ENCODE measurements at regions not wholly inside any gene's neighbourhood (a gene's known extent, or its start where the extent isn't known, plus 50 kb on each side); places are given as distances from the start of the nearest gene placed in this dataset.
A peak's percentile ranks its signal among the peaks of the same experiment; 100 is the strongest.

GRCh38 chr2:55811048-55811447 lies 112.5 kb downstream of the EFEMP1 start:
- no peak overlapping the region for H3K27ac ChIP-seq
- H3K27me3 ChIP-seq, result no peaks in the 10 kb centered on the region
- ATAC-seq (no peak), DNase-seq (no peak)
- no peaks in the 10 kb centered on the region for H3K9me3 ChIP-seq
- H3K4me3 ChIP-seq, result no peak overlapping the region
- TF ChIP-seq, protein P1, sequence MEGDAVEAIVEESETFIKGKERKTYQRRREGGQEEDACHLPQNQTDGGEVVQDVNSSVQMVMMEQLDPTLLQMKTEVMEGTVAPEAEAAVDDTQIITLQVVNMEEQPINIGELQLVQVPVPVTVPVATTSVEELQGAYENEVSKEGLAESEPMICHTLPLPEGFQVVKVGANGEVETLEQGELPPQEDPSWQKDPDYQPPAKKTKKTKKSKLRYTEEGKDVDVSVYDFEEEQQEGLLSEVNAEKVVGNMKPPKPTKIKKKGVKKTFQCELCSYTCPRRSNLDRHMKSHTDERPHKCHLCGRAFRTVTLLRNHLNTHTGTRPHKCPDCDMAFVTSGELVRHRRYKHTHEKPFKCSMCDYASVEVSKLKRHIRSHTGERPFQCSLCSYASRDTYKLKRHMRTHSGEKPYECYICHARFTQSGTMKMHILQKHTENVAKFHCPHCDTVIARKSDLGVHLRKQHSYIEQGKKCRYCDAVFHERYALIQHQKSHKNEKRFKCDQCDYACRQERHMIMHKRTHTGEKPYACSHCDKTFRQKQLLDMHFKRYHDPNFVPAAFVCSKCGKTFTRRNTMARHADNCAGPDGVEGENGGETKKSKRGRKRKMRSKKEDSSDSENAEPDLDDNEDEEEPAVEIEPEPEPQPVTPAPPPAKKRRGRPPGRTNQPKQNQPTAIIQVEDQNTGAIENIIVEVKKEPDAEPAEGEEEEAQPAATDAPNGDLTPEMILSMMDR (IDR thresholded peaks at IDR 0.05 in 4 of 5, conservative IDR thresholded peaks at IDR 0.05 in 1 of 5), result no peak
- TF ChIP-seq POLR2A (IDR thresholded peaks at IDR 0.05), result no peak
- no peaks in the 10 kb centered on the region for H3K36me3 ChIP-seq
- in situ Hi-C loops (cut with MboI; ENCODE audit: low sequenced_read_pairs in 4 of 4), result no loop called here
- intact Hi-C loops (cut with DNase I; ENCODE audit: low total_unique reads), result no loop called here
- H3K4me1 ChIP-seq, result peaks cover 0 to 4% of the 10 kb centered on the region in 2 donors

DNA sequence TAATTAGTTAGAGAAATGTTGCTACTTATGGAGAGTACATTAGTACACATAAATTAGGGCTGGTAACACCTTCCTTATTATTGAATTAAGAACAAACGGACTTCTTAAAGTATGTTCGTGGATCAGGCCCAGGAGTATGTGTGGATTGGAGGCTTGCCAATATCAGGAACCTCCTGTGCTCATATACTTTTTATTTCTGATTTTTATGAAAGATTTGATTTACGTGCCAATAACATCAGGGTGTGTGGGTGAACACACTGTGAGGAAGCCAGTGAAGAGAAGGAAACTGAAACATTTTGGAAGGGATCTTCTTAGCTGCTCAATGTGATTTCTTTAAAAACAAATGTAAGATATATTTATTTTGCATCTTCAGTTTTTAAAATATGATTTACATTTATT lies 113.0 kb downstream of the EFEMP1 start:
- DNase-seq (no peak), ATAC-seq (no peak)
- Histone ChIP-seq H3K4me1 (peaks cover 0 to 4% of the 10 kb centered on the region in 2 donors), H3K27me3 (no peaks in the 10 kb centered on the region), H3K4me3 (no peak overlapping the region), H3K9me3 (no peaks in the 10 kb centered on the region), H3K36me3 (no peaks in the 10 kb centered on the region), H3K27ac (no peak overlapping the region)
- TF ChIP-seq POLR2A (IDR thresholded peaks at IDR 0.05), result no peak
- TF ChIP-seq, protein P1 (IDR thresholded peaks at IDR 0.05 in 4 of 5, conservative IDR thresholded peaks at IDR 0.05 in 1 of 5), result no peak
- in situ Hi-C loops (cut with MboI; ENCODE audit: low sequenced_read_pairs in 4 of 4) (no loop called here), intact Hi-C loops (cut with DNase I; ENCODE audit: low total_unique reads) (no loop called here)

DNA sequence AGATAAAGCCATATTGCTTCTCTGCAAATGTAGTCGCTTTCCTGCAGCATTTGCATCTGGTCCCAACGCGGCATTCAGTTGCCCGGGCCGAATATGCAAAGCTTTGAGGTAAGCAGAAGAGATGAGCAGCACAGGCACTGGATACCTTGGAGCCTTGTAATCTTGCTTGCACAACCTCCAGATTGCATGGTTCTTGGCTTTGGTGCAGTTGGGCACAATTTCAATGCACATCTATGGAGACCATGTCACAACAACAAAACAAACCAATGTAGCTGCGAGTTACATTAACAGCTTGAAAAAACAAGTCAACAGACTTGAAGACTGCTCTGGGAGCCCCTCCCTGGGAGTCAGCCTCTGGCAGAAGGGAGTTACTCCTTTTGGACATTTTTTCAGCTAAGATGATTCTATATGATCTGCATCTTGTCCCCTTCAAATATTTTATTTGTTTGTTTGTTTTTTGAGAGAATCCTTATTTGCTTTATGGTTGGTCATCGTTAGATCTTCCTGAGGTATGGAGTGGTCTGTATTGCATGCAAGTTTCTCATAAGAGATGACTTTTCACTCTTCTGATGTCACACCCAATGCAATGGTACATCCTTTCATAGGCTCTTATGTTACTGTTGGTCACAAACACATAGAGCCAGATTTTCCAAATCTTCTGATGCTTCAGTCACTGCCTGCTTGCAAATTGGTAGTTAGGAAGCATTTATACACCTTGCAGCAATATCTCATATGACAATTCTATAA lies 113.5 kb downstream of the EFEMP1 start:
- peak in 1 of 2 donors; percentile 84 for ATAC-seq

GRCh38 chr2:55807900-55808299 lies 114.3 kb upstream of the PNPT1 start:
- intact Hi-C loops (cut with DNase I; ENCODE audit: low total_unique reads) (no loop called here), in situ Hi-C loops (cut with MboI; ENCODE audit: low sequenced_read_pairs in 4 of 4) (no loop called here)
- Histone ChIP-seq H3K4me3 (no peak overlapping the region), H3K36me3 (no peaks in the 10 kb centered on the region), H3K27ac (no peak overlapping the region), H3K27me3 (no peaks in the 10 kb centered on the region), H3K9me3 (no peaks in the 10 kb centered on the region), H3K4me1 (peaks cover 0 to 4% of the 10 kb centered on the region in 2 donors)
- ATAC-seq (no peak), DNase-seq (no peak)
- no peak for TF ChIP-seq POLR2A (IDR thresholded peaks at IDR 0.05)
- TF ChIP-seq, protein P1 (IDR thresholded peaks at IDR 0.05 in 4 of 5, conservative IDR thresholded peaks at IDR 0.05 in 1 of 5), result no peak

More for the DNA sequence above, 113.5 kb downstream of the EFEMP1 start:
- no peaks in the 10 kb centered on the region for H3K9me3 ChIP-seq
- H3K36me3 ChIP-seq, result no peaks in the 10 kb centered on the region
- H3K4me1 ChIP-seq, result peaks cover 0 to 4% of the 10 kb centered on the region in 2 donors
- H3K27me3 ChIP-seq, result no peaks in the 10 kb centered on the region
- in situ Hi-C loops (cut with MboI; ENCODE audit: low sequenced_read_pairs in 4 of 4) (no loop called here), intact Hi-C loops (cut with DNase I; ENCODE audit: low total_unique reads) (no loop called here)
- H3K4me3 ChIP-seq, result no peak overlapping the region
- peak in 1 of 2 donors; percentile 49 for DNase-seq
- no peak overlapping the region for H3K27ac ChIP-seq
- TF ChIP-seq POLR2A (IDR thresholded peaks at IDR 0.05), result no peak
- TF ChIP-seq, protein P1 (IDR thresholded peaks at IDR 0.05 in 4 of 5, conservative IDR thresholded peaks at IDR 0.05 in 1 of 5), result no peak

Data from gastrocnemius medialis (tissue), 4 donors.